ENCODE measurements at regions not wholly inside any gene's neighbourhood (a gene's known extent, or its start where the extent isn't known, plus 50 kb on each side); places are given as distances from the start of the nearest gene placed in this dataset.

DNA sequence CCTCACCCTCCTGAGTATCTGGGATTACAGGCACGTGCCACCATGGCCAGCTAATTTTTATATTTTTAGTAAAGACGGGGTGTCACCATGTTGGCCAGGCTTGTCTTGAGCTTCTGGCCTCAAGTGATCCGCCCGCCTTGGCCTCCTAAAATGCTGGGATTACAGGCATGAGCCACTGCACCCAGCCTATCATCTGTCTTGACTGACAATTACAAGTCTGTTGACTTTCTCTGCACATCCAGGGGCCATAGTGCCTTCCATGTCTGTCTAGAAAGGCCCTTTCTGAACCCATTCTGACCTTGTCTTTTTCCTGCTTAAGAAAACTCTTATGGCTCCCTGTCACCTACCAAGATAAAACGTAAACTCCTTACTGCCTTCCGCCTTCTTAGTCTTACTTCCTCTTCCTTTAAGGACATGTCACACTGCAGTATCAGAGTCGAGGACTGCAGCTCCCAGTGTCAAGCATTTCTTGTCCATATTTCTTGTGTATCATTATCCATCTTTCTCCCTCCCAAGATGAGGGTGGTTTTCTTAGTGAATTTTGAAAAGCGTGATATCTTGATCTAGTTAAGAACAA, 49.9 kb upstream of the SHB start:
- DNase-seq, result no peak

All from midbrain (tissue), 1 donor.